Testis (tissue), 2 donors: ENCODE measurements at regions not wholly inside any gene's neighbourhood (a gene's known extent, or its start where the extent isn't known, plus 50 kb on each side); places are given as distances from the start of the nearest gene placed in this dataset.

Experiments
- DNase-seq: peaks from one replicate; pipeline ENCODE4 v3.0.0-alpha.2; 2019
- H3K27ac ChIP-seq, 2 donors: fragments of 200-600 bp; sonication (generic); one replicate each; pipeline ENCODE4 v1.5.1; 2019
- H3K27me3 ChIP-seq: fragments of 200-600 bp; sonication (generic); one replicate; pipeline ENCODE4 v1.5.1; 2019
- H3K36me3 ChIP-seq: fragments of 200-600 bp; sonication (generic); one replicate; pipeline ENCODE4 v1.5.1; 2017; ENCODE audit warnings: low read depth; ENCODE audit errors: missing control alignments
- H3K4me1 ChIP-seq: fragments of 200-600 bp; sonication (generic); one replicate; pipeline ENCODE4 v1.5.1; 2019
- H3K4me3 ChIP-seq, 2 donors: fragments of 200-600 bp; sonication (generic); one replicate each; pipeline ENCODE4 v1.5.1; 2017 to 2019
- H3K9me3 ChIP-seq: fragments of 200-600 bp; sonication (generic); one replicate; pipeline ENCODE4 v1.5.1; 2017
- POLR2A ChIP-seq: fragments of 450-650 bp; IDR thresholded peaks from one replicate; pipeline ENCODE4 v1.6.1; 2017; ENCODE audit warnings: antibody characterized with exemption, mild to moderate bottlenecking, moderate library complexity
- WGBS, 2 donors: methylation state at CpG; one replicate each; pipeline ENCODE4 v1.1.5; 2018; 5-methylcytosine and 5-hydroxymethylcytosine counted together
- intact Hi-C: fragments of 100-400 bp; cut with DNase I; formaldehyde crosslinking; loops from one replicate; pipeline ENCODE4 v1.15.1; 2023; ENCODE audit warnings: low total_unique reads
- TF ChIP-seq, protein P1 (sequence below), 3 experiments: fragments of 450-650 bp in 2 of 3; fragments of 200-600 bp in 1 of 3; sonication (generic) in 1 of 3; IDR thresholded peaks; one replicate each; pipeline ENCODE4 v1.5.1; 2016 to 2019; ENCODE audit warnings: antibody characterized with exemption in 3 of 3, mild to moderate bottlenecking in 2 of 3, moderate library complexity in 1 of 3

DNA sequence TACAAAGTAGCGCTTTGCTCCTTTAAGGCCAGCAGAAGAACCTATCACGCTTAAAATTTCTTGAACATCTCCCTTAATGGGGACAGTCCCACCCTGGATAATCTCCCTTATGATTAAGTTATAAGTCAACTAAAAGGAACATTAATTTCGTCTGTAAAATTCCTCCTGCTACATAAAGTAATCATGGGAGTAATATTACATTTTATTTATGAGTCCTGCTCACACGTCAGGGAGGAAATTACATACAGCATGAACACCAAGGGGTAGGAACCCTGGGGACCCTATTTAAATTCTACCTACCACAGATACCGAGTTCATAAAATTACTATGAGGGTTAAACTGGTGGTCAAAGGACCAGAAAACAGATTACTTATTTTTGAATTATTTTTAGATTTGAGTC lies 926.6 kb upstream of the MBL2 start:
- H3K27me3 ChIP-seq: no peaks in the 10 kb centered on the region
- no peak overlapping the region for H3K4me3 ChIP-seq
- no peaks in the 10 kb centered on the region for H3K9me3 ChIP-seq
- no peak overlapping the region for H3K27ac ChIP-seq
- 61 to 70% methylated on average over 5 of the region's 5 CpGs for WGBS, 2 donors
- no peak for TF ChIP-seq POLR2A
- TF ChIP-seq, protein P1, sequence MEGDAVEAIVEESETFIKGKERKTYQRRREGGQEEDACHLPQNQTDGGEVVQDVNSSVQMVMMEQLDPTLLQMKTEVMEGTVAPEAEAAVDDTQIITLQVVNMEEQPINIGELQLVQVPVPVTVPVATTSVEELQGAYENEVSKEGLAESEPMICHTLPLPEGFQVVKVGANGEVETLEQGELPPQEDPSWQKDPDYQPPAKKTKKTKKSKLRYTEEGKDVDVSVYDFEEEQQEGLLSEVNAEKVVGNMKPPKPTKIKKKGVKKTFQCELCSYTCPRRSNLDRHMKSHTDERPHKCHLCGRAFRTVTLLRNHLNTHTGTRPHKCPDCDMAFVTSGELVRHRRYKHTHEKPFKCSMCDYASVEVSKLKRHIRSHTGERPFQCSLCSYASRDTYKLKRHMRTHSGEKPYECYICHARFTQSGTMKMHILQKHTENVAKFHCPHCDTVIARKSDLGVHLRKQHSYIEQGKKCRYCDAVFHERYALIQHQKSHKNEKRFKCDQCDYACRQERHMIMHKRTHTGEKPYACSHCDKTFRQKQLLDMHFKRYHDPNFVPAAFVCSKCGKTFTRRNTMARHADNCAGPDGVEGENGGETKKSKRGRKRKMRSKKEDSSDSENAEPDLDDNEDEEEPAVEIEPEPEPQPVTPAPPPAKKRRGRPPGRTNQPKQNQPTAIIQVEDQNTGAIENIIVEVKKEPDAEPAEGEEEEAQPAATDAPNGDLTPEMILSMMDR (IDR thresholded peaks at IDR 0.05): no peak
- DNase-seq: no peak
- intact Hi-C loops: no loop called here
- H3K36me3 ChIP-seq: no peaks in the 10 kb centered on the region
- no peaks in the 10 kb centered on the region for H3K4me1 ChIP-seq

GRCh38 chr10:53697038-53697437 lies 924.5 kb upstream of the MBL2 start:
- intact Hi-C loops: no loop called here
- H3K4me1 ChIP-seq: no peaks in the 10 kb centered on the region
- TF ChIP-seq POLR2A: no peak
- TF ChIP-seq, protein P1 (IDR thresholded peaks at IDR 0.05): no peak
- WGBS, 2 donors: 49 to 70% methylated on average over 2 of the region's 2 CpGs
- no peak overlapping the region for H3K27ac ChIP-seq
- no peak for DNase-seq
- no peaks in the 10 kb centered on the region for H3K27me3 ChIP-seq
- no peak overlapping the region for H3K4me3 ChIP-seq
- H3K9me3 ChIP-seq: no peaks in the 10 kb centered on the region
- no peaks in the 10 kb centered on the region for H3K36me3 ChIP-seq

GRCh38 chr10:53690524-53691240 lies 918.1 kb upstream of the MBL2 start:
- DNase-seq: no peak
- no peaks in the 10 kb centered on the region for H3K36me3 ChIP-seq
- H3K27me3 ChIP-seq: no peaks in the 10 kb centered on the region
- intact Hi-C loops: no loop called here
- H3K4me3 ChIP-seq: no peak overlapping the region
- TF ChIP-seq, protein P1 (IDR thresholded peaks at IDR 0.05): no peak
- TF ChIP-seq POLR2A: no peak
- no peak overlapping the region for H3K27ac ChIP-seq
- H3K4me1 ChIP-seq: no peaks in the 10 kb centered on the region
- 42 to 46% methylated on average over 5 of the region's 5 CpGs for WGBS, 2 donors
- H3K9me3 ChIP-seq: no peaks in the 10 kb centered on the region

GRCh38 chr10:53687800-53688199 lies 915.2 kb upstream of the MBL2 start:
- no peak for TF ChIP-seq POLR2A
- TF ChIP-seq, protein P1 (IDR thresholded peaks at IDR 0.05): no peak
- WGBS, 2 donors: 57 to 86% methylated on average over 1 of the region's 1 CpG
- intact Hi-C loops: no loop called here

GRCh38 chr10:53682885-53683284 lies 910.3 kb upstream of the MBL2 start:
- Histone ChIP-seq H3K4me3 (no peak overlapping the region), H3K4me1 (no peaks in the 10 kb centered on the region), H3K36me3 (no peaks in the 10 kb centered on the region), H3K27me3 (no peaks in the 10 kb centered on the region), H3K27ac (no peak overlapping the region), H3K9me3 (no peaks in the 10 kb centered on the region)
- WGBS, 2 donors: 65 to 69% methylated on average over 2 of the region's 2 CpGs
- no peak for TF ChIP-seq POLR2A
- TF ChIP-seq, protein P1 (IDR thresholded peaks at IDR 0.05): no peak
- no peak for DNase-seq
- intact Hi-C loops: no loop called here

More at GRCh38 chr10:53687800-53688199, 915.2 kb upstream of the MBL2 start:
- H3K27me3 ChIP-seq: no peaks in the 10 kb centered on the region
- H3K36me3 ChIP-seq: no peaks in the 10 kb centered on the region
- no peaks in the 10 kb centered on the region for H3K4me1 ChIP-seq
- H3K27ac ChIP-seq: no peak overlapping the region
- H3K4me3 ChIP-seq: no peak overlapping the region
- no peaks in the 10 kb centered on the region for H3K9me3 ChIP-seq
- DNase-seq: no peak
